Cerebellar nuclear complex (tissue), 1 donor: ENCODE measurements at regions not wholly inside any gene's neighbourhood (a gene's known extent, or its start where the extent isn't known, plus 50 kb on each side); places are given as distances from the start of the nearest gene placed in this dataset.
"Not testable (repeated sequence)": the region's sequence is repeated elsewhere in the genome, so short reads cannot be mapped to it uniquely, and the experiment has no call there.

Source experiments
- DNase-seq, 2 experiments: peaks; one replicate each; lab custom pipeline; 2025; lab: John Stamatoyannopoulos, UW

- no peak for DNase-seq
Measured at GRCh38 chr2:145541028-145541427, 1021.1 kb upstream of the ZEB2 start.

GRCh38 chr2:145538661-145539350, 1018.9 kb upstream of the ZEB2 start:
- DNase-seq = no peak

- DNase-seq = no peak
Measured at GRCh38 chr2:145530653-145531052, 1010.7 kb upstream of the ZEB2 start.

GRCh38 chr2:145524836-145525235, 1004.9 kb upstream of the ZEB2 start:
- no peak for DNase-seq

- DNase-seq = no peak
Measured at GRCh38 chr2:145524303-145524702, 1004.4 kb upstream of the ZEB2 start.

GRCh38 chr2:145519254-145519653, 999.3 kb upstream of the ZEB2 start:
- not testable (repeated sequence) for DNase-seq

GRCh38 chr2:145511946-145512345, 992.0 kb upstream of the ZEB2 start:
- no peak for DNase-seq

GRCh38 chr2:145503511-145503910, 983.6 kb upstream of the ZEB2 start:
- no peak for DNase-seq

- DNase-seq = no peak
Measured at GRCh38 chr2:145501920-145502319, 982.0 kb upstream of the ZEB2 start.

GRCh38 chr2:145495590-145495989, 975.7 kb upstream of the ZEB2 start:
- DNase-seq = no peak

GRCh38 chr2:145494441-145494840, 974.5 kb upstream of the ZEB2 start:
- DNase-seq = no peak

- no peak for DNase-seq
Measured at GRCh38 chr2:145488571-145488970, 968.7 kb upstream of the ZEB2 start.

GRCh38 chr2:145484448-145485097, 964.7 kb upstream of the ZEB2 start:
- DNase-seq = no peak

GRCh38 chr2:145483854-145484253, 963.9 kb upstream of the ZEB2 start:
- DNase-seq = no peak

GRCh38 chr2:145481334-145481922, 961.5 kb upstream of the ZEB2 start:
- no peak for DNase-seq

- no peak for DNase-seq
Measured at GRCh38 chr2:145464866-145465265, 944.9 kb upstream of the ZEB2 start.

- no peak for DNase-seq
Measured at GRCh38 chr2:145460112-145460511, 940.2 kb upstream of the ZEB2 start.

- DNase-seq = no peak
Measured at GRCh38 chr2:145431181-145431951, 911.4 kb upstream of the ZEB2 start.

- DNase-seq = no peak
Measured at GRCh38 chr2:145423809-145424208, 903.9 kb upstream of the ZEB2 start.

- DNase-seq = no peak
Measured at GRCh38 chr2:145422576-145422975, 902.7 kb upstream of the ZEB2 start.

- DNase-seq = no peak
Measured at GRCh38 chr2:145421841-145422240, 901.9 kb upstream of the ZEB2 start.

GRCh38 chr2:145416640-145417039, 896.7 kb upstream of the ZEB2 start:
- DNase-seq = no peak

GRCh38 chr2:145415151-145415550, 895.2 kb upstream of the ZEB2 start:
- no peak for DNase-seq
